ENCODE measurements at regions not wholly inside any gene's neighbourhood (a gene's known extent, or its start where the extent isn't known, plus 50 kb on each side); places are given as distances from the start of the nearest gene placed in this dataset.

GRCh38 chr6:100137759-100138158 is 143.7 kb upstream of the MCHR2 start:
- DNase-seq (ENCODE audit: low spot score), result no peak

- DNase-seq (ENCODE audit: low spot score), result no peak
These were observed 142.6 kb upstream of the MCHR2 start for GRCh38 chr6:100136590-100136989.

- no peak for DNase-seq (ENCODE audit: low spot score)
These were observed 142.0 kb upstream of the MCHR2 start for GRCh38 chr6:100135977-100136376.

GRCh38 chr6:100134703-100135102 is 140.7 kb upstream of the MCHR2 start:
- no peak for DNase-seq (ENCODE audit: low spot score)

GRCh38 chr6:100134297-100134696 is 140.3 kb upstream of the MCHR2 start:
- no peak for DNase-seq (ENCODE audit: low spot score)

GRCh38 chr6:100132005-100132404 is 138.0 kb upstream of the MCHR2 start:
- no peak for DNase-seq (ENCODE audit: low spot score)

GRCh38 chr6:100130630-100131029 is 136.6 kb upstream of the MCHR2 start:
- no peak for DNase-seq (ENCODE audit: low spot score)

- no peak for DNase-seq (ENCODE audit: low spot score)
These were observed 132.9 kb upstream of the MCHR2 start for GRCh38 chr6:100126790-100127484.

GRCh38 chr6:100121854-100122609 is 128.0 kb upstream of the MCHR2 start:
- DNase-seq (ENCODE audit: low spot score), result no peak

- DNase-seq (ENCODE audit: low spot score), result no peak
These were observed 125.2 kb upstream of the MCHR2 start for GRCh38 chr6:100119261-100119660.

GRCh38 chr6:100118301-100118700 is 124.3 kb upstream of the MCHR2 start:
- DNase-seq (ENCODE audit: low spot score), result no peak

GRCh38 chr6:100117680-100118079 is 123.7 kb upstream of the MCHR2 start:
- no peak for DNase-seq (ENCODE audit: low spot score)

GRCh38 chr6:100116411-100117194 is 122.6 kb upstream of the MCHR2 start:
- peak; percentile 79 for DNase-seq (ENCODE audit: low spot score)

GRCh38 chr6:100115407-100116101 is 121.5 kb upstream of the MCHR2 start:
- no peak for DNase-seq (ENCODE audit: low spot score)

GRCh38 chr6:100112855-100113508 is 119.0 kb upstream of the MCHR2 start:
- no peak for DNase-seq (ENCODE audit: low spot score)

- no peak for DNase-seq (ENCODE audit: low spot score)
These were observed 112.0 kb upstream of the MCHR2 start for GRCh38 chr6:100105919-100106529.

GRCh38 chr6:100105138-100105537 is 111.1 kb upstream of the MCHR2 start:
- no peak for DNase-seq (ENCODE audit: low spot score)

GRCh38 chr6:100103931-100104330 is 109.9 kb upstream of the MCHR2 start:
- DNase-seq (ENCODE audit: low spot score), result no peak

GRCh38 chr6:100103194-100103593 is 109.2 kb upstream of the MCHR2 start:
- DNase-seq (ENCODE audit: low spot score), result no peak

GRCh38 chr6:100101644-100102043 is 107.6 kb upstream of the MCHR2 start:
- DNase-seq (ENCODE audit: low spot score), result no peak

- no peak for DNase-seq (ENCODE audit: low spot score)
These were observed 106.8 kb upstream of the MCHR2 start for GRCh38 chr6:100100776-100101175.

All from HT-29 (cell line).